ENCODE measurements at regions not wholly inside any gene's neighbourhood (a gene's known extent, or its start where the extent isn't known, plus 50 kb on each side); places are given as distances from the start of the nearest gene placed in this dataset.

DNA sequence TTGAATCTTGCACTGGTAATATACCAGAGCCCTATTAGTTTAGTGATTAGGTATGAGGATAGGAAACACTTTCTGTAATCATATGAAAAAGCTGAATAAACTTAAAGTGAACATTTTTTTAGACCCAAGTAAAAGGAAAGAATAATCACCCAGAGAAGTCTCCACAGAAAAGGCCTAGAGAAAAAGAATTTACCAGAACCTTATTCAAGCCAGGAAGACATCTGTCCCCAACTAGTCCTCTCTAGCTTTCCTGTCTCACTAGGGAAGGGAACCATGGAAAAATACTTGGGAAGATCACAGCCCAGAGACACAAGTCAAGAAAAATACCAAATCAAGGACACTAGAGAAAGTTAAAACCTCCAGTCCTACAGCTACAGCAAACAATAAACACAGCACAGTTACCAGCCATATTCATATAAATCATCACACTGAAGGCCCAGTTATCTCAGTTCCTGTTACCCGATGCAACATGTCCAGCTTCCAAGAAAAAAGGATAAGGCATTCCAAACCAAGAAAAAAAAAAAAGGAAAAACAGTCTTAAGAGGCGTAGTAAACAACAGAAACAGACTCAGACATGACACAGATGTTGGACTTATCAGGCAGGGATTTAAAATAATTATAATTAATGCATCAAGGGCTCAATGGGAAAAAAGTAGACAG lies 461.5 kb downstream of the IRS1 start:
- DNase-seq (ENCODE audit: low read depth in 4 of 4, low spot score in 1 of 4) = no peak

DNA sequence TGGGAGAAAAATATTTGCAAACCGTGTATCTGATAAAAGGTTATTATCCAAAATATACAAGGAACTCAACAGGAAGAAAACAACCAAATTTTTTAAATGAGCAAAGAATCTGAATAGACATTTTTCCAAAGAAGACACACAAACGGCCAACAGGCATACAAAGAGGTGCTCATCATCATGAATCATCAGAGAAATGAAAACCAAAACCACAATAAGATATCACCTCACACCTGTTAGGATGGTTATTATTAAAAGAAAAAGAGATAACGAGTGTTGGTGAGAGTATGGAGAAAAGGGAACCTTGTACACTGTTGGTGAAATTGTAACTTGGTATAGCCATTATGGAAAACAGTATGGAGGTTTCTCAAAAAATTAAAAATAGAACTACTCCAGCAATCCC lies 463.3 kb downstream of the IRS1 start:
- DNase-seq (ENCODE audit: low read depth in 4 of 4, low spot score in 1 of 4) = no peak

DNA sequence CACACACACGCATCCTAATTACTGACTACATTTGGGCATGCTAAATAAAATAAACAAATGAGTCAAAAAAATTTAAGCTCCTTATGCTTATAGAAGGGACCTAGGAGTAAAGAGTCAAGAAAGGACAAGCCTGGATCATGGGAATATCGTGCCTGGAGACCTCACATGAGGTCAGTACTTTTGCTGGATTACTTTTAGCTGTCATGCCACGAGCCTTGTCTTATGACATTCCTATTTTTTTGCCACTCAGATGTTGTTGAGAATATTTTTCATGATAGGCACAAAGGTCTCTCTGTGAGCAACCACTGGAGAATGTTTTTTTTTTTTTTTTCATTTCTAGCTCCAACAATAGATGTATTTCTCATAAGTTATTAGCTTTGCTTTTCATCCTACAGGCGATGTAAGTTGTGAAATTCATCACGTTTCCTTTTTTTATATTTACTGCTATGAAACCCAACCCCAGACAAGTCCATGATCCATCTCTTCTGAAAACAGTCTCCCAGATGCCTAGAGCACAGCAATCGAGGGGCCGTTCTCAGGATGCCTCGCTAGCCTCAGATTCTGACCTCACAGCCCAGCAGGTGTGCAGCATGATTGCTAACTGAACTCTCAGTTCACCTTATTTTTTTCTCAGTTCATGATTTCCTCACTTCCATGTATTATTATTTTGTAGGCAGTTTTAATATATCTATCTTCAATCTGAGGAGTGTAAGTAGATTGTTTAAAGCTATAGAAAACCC lies 464.5 kb downstream of the IRS1 start:
- DNase-seq (ENCODE audit: low read depth in 4 of 4, low spot score in 1 of 4) = no peak

DNA sequence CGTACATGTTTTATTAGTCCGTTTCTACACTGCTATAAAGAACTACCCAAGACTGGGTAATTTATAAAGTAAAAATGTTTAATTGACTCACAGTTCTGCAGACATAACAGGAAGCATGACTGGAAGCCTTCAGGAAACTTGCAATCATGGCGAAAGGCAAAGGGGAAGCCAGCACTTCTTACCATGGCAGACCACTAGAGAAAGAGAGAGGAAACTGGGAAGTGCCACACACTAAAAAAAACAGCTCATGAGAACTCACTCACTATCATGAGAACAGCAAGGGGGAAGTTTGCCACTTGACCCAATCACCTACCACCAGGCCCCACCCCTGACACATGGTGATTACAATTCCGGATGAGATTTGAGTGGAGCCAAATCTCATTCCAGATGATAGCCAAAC lies 466.2 kb downstream of the IRS1 start:
- no peak for DNase-seq (ENCODE audit: low read depth in 4 of 4, low spot score in 1 of 4)

DNA sequence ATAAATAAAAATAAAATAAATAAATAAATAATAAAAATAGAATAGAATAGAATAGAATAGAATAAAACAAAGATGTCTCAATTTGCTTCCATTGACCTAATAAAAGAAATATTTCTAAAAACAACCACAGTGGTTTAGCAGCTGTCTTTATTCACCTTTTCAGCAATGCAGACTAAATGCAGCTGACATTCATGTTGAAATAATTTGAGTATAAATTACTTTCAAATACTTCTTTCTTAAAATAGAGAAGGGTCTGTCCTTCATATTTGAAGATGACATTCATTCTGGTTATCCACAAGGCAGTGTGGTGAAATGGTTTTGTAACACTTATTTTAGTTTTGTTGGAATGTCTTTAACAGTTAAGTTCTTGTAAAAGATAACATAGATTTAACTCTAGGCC lies 469.4 kb downstream of the IRS1 start:
- no peak for DNase-seq (ENCODE audit: low read depth in 4 of 4, low spot score in 1 of 4)

DNA sequence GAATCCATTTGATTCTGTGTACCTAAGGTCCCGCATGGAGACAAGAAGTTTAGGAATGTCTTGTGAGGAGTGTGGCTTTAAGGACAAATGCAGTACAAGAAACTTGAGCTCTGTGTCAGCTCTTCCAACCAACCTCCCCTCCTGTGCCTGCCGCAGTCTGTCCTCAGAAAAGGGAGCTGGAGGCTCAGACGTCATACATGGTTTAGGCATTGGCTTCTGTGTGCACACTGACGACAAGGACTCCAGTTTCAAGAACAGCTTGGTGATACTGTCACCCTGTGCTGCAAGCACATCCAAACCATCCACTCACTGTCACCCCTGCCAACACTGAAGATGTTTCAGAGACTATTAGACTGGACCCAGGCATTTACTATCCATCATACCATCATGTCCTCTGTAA lies 470.4 kb downstream of the IRS1 start:
- no peak for DNase-seq (ENCODE audit: low read depth in 4 of 4, low spot score in 1 of 4)

DNA sequence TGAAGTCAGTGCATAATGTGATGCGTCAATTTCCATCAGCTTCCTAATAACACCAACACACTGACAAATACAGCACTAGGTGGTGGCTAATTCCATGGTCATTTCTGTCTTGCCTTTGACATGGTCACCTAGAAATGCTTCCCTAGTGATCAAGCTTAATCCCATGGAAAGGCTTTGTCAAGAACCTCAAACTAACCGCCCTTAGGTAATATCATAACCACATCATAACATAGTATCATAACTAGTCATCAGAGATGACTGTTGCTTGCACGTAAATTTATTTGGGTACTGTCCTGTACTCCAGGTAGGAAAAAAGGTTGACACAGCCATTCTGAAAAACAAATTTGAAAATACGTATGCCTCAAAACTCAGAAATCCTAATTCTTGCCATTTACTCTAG lies 471.8 kb downstream of the IRS1 start:
- no peak for DNase-seq (ENCODE audit: low read depth in 4 of 4, low spot score in 1 of 4)

DNA sequence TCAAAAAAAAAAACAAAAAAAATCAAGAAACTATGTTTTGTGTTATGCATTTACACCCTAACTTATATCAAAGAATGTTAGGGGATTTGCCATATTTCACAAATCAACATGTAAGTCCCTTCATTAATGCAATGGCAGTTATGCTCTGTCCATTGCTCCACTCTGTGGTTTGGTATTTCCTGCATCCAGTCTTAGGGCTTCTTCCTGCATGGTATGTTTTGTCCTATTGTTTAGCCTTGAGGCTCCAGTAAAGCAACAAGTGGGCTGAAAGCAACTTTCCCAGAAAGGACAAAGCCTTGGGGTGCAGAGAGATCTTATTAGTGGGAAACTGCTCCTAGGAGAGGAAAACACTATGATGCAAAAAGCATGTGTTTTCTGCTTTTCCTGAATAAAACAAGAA lies 474.1 kb downstream of the IRS1 start:
- DNase-seq (ENCODE audit: low read depth in 4 of 4, low spot score in 1 of 4) = no peak

DNA sequence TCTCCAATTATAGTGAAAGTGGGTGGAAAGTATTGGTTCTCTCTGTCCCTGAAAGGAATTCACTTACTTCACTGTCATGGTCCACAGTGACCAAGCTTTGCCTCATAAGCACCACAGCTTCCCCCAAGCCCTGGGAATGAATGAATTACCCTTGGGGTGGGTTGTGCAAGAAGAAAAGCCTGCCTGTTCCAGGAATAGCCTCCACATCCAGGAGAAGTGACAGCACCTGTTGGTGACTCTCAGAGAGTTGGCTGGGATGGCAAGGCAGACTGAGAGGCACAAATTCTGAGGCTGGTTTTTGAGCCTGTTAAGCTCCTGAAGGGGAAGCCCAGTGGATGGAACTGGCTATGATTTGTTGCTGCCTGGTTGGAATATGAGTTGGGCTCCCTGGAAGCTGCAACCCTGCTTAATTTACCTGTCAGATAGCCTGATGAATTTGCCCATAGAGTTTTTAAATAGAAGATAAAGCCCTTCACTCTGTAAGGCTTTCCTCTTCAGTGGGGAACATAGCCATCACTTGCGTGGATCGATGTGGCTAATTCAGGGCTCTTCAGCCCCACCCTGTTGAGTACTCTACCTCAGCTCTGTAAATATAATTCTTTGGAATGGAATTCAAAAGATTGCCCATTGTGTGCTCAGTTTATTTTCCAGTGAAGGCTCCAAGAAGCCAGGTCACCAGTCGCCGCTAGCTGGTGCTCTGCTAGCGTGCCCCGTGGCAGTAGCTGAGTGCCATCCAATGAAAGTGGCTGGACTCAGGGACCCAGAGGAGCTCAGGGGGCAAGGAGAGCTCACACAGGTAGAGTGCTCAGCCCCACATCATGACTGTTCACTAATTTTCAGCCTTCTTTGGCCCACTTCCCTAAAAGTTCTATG lies 479.3 kb downstream of the IRS1 start:
- DNase-seq (ENCODE audit: low read depth in 4 of 4, low spot score in 1 of 4) = no peak

DNA sequence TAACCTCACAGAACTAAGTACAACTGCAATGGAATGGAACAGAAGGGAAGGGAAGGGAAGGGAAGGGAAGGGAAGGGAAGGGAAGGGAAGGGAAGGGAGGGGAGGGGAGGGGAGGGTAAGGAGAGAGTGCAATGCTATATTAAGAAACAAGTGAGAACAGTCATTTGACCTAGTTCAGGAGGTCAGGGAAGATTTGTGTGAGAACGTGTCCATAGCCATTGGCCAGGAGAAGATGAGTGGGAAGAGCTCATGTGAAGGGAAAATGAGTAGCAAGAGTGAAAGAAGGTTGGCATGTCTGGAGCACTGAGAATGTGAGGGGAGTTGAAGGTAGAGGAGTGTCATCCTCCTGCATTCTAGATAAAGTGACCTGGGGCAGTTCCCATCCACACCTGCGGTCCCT lies 481.6 kb downstream of the IRS1 start:
- DNase-seq (ENCODE audit: low read depth in 4 of 4, low spot score in 1 of 4) = no peak

DNA sequence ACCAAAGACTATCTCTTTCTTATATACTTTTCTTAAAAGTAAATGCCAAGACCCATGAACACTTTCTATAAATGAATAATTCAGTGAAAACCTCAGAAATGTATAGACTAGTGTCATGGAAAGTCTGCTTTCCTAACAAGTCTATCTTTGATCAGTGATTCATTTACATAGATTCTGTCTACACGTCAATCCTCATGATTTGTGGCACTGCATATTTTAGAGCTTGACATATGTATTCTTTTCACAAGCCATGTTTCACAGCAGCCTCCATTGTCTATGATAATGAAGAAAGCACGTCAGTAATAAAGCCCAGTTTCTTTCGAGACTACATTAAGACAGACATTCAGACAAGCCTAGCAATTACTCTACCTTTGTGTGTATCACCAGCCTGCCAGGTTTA lies 486.6 kb downstream of the IRS1 start:
- DNase-seq (ENCODE audit: low read depth in 4 of 4, low spot score in 1 of 4) = no peak

DNA sequence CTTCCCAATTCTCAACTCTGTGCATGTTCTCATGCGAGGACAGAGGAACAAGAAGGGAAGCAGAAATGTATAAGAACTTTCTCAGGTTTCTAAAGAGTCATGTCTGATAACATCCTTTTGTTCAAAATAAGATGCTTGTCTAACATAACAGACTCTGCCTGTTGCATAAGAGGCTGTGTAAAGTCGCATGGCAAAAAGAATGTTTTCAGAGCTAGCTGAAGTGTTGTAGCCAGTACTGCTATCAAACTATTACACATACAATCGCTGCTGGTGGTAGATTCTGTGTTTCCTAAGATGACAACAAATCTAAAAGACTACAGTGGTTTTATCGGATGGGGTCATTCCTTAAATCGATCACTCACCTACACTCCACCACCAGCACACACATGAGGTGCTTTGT lies 487.5 kb downstream of the IRS1 start:
- no peak for DNase-seq (ENCODE audit: low read depth in 4 of 4, low spot score in 1 of 4)

DNA sequence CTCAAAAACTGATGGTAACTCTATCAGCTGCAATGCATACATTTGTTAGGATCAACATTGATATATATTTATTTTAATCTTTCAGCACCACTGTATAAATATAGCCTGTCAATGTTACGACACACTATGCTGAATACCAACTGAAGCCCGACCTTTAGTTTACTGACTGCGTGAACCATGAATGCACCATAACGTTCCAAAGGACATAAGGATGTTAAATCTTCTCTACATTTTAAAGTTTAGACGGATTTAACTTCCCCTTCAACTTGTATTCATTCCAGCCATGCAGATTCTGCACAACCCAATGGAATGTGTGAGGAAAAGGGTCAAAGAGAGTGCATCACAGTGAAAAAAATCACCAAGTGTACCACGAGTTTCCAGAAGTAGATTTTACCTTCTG lies 489.5 kb downstream of the IRS1 start:
- no peak for DNase-seq (ENCODE audit: low read depth in 4 of 4, low spot score in 1 of 4)

DNA sequence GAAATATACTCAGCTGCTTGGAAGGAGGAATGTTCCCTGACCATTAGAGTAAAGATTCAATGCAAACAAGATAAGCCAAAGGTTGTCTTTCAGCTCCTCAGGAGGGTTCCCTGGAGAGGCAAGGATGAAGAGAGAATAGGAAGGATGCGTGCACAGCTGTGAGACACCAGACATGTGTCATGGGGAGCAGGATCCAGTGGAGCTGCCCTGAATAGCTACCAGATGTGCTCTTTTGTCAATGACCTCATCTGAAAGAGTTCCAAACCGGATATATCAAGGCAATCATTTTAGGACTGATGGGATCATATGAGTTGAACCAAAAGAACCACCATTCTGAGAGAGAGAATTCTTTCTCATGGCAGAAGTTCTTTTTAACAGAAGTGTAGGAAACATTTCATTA lies 490.6 kb downstream of the IRS1 start:
- no peak for DNase-seq (ENCODE audit: low read depth in 4 of 4, low spot score in 1 of 4)

DNA sequence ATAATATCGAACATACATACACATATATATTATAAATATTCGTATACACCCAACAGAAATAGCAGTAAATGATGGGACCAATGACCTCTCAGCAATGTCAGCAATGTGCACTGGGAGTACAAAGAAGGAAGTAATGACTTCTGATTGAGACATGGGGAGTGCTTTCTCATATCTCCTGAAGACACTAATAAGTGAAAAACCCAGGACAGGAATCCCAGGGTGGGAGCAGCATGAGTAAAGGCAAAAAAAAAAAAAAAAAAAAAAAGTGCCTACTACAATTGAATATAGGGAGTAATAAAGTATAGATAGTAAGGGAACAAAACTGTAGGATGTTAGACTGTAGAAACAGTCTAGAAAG lies 491.3 kb downstream of the IRS1 start:
- no peak for DNase-seq (ENCODE audit: low read depth in 4 of 4, low spot score in 1 of 4)

DNA sequence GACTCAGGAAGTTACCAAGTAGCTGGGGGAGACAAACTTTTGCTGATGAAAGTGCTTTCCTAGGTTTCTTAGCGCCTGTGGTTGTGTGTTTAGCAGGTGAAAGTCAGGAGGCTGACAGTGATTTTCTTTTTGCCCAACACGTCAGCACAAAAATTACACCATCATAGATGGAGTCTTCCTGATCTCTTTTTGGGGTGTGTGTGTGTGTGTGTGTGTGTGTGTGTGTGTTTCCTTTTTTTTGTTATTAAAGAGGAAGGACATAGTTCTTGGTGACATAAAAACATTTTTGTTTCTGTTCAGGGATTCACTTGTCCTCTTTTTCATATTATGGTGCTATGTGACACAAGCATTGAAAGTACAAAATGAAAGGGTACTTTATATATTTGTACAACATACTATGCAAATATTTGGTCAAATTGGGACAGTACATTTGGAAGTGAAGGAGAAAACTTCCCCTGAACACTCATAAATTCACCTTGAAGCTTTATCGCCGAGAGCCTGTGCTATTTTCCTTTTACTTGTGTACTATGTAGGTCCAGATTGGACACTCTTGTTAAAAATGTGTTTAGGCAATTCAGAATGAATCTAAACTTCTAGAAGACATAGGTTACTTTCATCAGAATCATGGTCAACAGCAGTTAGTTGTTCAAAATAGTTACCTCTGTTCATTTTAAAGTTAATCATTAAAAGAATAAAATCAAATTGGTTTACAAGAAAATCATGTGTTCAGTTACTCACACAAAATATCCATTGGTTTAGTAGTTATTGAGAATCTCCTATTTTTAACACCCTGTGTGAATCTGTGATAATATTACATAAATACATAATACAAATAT lies 491.9 kb downstream of the IRS1 start:
- no peak for DNase-seq (ENCODE audit: low read depth in 4 of 4, low spot score in 1 of 4)

DNA sequence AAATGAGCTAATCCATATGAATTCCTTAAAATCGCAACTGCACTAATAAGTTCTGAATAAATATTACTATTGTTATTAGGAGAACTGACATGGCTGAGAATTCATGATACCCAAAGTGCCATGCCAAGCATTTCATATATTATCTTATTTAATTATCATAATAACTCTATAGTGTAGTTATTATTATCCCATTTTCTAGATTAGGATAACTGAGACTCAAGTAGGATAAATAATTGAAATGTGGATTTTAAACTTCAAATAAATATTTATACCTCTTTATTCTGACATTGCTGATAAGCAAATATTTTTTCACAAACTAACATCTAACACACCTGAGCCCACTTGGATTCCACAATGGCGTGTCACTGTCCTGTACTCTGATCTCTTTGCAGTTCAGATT lies 492.7 kb downstream of the IRS1 start:
- DNase-seq (ENCODE audit: low read depth in 4 of 4, low spot score in 1 of 4) = no peak

DNA sequence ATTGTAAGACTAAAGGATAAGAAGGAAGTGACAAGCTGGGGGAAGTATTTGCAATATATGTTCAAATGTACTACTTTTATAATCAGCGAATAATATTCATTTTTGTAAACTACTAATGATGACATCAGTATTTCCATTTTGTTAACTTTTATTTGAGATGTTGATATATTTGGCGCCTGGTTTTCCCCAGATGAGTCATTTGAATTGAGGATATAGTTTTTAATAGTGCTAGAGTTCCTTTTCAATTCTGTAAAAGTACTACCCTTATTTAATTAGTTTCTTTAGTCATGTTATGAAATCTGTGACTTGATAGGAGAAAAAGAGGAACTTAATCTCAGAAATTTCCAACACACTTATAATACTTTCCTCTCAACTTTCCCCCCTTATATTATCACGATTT lies 495.3 kb downstream of the IRS1 start:
- DNase-seq (ENCODE audit: low read depth in 4 of 4, low spot score in 1 of 4) = no peak

DNA sequence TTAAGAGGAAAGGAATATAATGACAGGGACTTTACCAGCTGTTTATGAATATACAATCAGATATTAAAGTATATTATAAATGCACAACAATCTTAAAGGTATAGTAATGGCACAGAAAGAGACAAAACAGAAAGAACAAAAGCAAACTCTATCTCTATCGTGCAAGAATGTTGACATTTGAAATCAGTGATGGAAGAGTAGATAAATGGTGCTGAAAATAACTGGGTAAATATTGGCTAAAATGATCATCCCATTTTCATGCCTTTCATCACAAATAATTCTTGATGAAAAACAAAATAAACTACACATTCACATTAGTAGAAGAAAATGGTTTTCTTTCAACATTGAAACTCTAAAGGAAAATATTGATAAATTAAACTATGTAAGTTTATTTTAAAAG lies 495.9 kb downstream of the IRS1 start:
- DNase-seq (ENCODE audit: low read depth in 4 of 4, low spot score in 1 of 4) = no peak

DNA sequence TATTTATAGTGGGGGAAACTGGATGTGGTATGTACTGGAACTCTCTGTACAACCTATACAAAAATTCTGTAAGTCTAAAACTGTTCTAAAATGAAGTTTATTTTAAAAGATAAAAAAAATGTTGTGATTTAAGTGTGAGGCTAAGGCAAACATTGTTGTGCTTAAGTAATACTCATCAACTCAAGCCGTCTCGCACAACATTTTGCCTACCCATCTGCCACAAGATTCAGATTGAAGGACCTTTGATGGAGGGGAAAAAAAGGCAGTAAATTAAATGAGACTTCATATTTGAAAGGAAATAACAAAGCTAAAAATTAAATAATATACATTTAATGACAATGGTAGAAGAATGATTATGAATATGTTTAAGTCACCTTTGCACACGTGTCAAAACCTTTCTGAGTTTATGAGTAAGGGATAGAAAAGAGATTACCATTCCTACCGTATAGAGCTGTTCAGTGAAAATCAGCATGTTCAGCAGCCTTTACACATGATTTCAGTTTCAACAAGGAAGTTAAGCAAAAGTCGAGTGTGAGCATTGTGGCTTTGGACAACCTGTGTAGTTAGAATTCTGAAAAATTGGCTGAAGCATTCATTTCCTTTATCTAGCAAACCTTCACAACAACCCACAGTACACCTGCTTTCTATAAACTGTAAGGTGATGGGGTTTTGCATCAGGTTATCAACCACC lies 499.3 kb downstream of the IRS1 start:
- no peak for DNase-seq (ENCODE audit: low read depth in 4 of 4, low spot score in 1 of 4)

DNA sequence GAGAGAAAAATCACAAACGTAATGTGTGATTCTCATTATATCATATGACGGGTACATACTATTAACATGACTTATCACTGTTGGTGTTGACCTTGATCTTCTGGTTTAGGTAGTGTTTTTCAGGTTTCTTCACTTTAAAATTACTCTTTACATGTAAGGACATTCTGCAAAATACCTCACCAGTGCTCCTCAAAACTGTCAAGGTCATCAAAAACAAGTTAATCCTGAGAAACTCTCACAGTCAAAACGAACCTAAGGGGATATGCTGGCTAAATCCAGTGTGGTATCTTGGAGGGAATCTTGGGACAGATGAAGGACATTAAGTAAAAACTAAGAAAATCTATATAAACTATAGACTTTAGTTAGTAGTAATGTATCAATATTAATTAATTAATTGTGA lies 499.8 kb downstream of the IRS1 start:
- DNase-seq (ENCODE audit: low read depth in 4 of 4, low spot score in 1 of 4) = no peak

Data from stimulated activated CD4-positive, alpha-beta T cell treated with anti-CD3 and anti-CD28 coated beads, Interleukin-1b, Interleukin-23, amount 100 ng/mL, for 24 hours (primary cell).